Ishikawa (cell line): ENCODE measurements at regions not wholly inside any gene's neighbourhood (a gene's known extent, or its start where the extent isn't known, plus 50 kb on each side); places are given as distances from the start of the nearest gene placed in this dataset.

ENCODE experiments used
- CREB1 ChIP-seq: IDR thresholded peaks from 2 replicates; pipeline ENCODE4 v1.6.1; 2012; ENCODE audit warnings: low read depth
- EP300 ChIP-seq: IDR thresholded peaks from 2 replicates; pipeline ENCODE4 v1.6.1; 2012; ENCODE audit warnings: borderline replicate concordance
- FOXM1 ChIP-seq: IDR thresholded peaks from 2 replicates; pipeline ENCODE4 v1.6.1; 2012; ENCODE audit warnings: low read depth, borderline replicate concordance
- MAX ChIP-seq: IDR thresholded peaks from 2 replicates; pipeline ENCODE4 v1.6.1; 2012
- RAD21 ChIP-seq: IDR thresholded peaks from 2 replicates; pipeline ENCODE4 v1.6.1; 2012; ENCODE audit warnings: low read depth
- TAF1 ChIP-seq: IDR thresholded peaks from 2 replicates; pipeline ENCODE4 v1.6.1; 2012; ENCODE audit warnings: low read depth, mild to moderate bottlenecking
- TCF12 ChIP-seq: IDR thresholded peaks from 2 replicates; pipeline ENCODE4 v1.6.1; 2012; ENCODE audit warnings: low read depth
- TF ChIP-seq, protein P1 (sequence below): IDR thresholded peaks from 2 replicates; pipeline ENCODE4 v1.6.1; 2012; ENCODE audit warnings: low read depth, mild to moderate bottlenecking

DNA sequence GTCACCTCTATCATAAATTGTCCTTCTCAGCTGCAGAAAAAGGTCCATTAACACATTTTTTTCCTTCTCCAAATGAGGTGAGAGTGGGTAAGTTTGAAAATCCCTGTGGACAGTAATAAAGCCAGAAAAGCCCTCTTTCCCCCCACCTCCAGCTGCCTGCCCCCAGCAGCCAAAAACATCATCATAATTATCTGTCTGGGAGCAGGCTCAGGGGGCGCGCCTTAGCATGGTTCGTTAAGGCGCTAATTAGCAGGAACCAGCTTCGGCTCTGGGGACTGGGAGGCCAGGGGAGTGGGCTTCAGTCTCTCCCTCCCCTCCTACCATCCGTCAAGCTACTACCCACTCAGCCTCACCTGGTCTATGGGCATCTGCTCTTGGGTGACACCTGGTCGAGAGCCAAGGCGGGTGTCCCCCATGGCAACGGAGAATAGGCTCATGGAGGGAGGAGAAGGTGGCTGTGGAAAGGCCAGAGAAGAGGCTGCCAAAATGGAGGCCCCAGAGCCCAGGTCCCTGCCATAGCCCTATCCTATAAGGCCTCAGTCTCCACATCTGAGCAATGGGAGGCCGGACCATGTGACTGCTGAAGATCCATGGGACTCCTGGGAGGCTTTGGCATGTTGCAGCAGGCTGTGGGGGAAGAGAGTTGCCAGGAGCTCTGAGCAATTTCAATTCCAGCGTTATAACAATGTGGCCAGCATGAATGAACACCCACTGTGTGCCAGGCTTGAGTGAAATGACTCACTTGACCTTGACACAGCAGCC is 140.1 kb upstream of the LINGO1 start:
- TF ChIP-seq, protein P1, sequence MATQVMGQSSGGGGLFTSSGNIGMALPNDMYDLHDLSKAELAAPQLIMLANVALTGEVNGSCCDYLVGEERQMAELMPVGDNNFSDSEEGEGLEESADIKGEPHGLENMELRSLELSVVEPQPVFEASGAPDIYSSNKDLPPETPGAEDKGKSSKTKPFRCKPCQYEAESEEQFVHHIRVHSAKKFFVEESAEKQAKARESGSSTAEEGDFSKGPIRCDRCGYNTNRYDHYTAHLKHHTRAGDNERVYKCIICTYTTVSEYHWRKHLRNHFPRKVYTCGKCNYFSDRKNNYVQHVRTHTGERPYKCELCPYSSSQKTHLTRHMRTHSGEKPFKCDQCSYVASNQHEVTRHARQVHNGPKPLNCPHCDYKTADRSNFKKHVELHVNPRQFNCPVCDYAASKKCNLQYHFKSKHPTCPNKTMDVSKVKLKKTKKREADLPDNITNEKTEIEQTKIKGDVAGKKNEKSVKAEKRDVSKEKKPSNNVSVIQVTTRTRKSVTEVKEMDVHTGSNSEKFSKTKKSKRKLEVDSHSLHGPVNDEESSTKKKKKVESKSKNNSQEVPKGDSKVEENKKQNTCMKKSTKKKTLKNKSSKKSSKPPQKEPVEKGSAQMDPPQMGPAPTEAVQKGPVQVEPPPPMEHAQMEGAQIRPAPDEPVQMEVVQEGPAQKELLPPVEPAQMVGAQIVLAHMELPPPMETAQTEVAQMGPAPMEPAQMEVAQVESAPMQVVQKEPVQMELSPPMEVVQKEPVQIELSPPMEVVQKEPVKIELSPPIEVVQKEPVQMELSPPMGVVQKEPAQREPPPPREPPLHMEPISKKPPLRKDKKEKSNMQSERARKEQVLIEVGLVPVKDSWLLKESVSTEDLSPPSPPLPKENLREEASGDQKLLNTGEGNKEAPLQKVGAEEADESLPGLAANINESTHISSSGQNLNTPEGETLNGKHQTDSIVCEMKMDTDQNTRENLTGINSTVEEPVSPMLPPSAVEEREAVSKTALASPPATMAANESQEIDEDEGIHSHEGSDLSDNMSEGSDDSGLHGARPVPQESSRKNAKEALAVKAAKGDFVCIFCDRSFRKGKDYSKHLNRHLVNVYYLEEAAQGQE: no peak
- no peak for TF ChIP-seq MAX
- TF ChIP-seq TAF1: no peak
- TF ChIP-seq FOXM1: no peak
- no peak for TF ChIP-seq RAD21
- no peak for TF ChIP-seq TCF12
- TF ChIP-seq EP300: no peak
- TF ChIP-seq CREB1: no peak
